DND-41 (cell line): ENCODE measurements at regions not wholly inside any gene's neighbourhood (a gene's known extent, or its start where the extent isn't known, plus 50 kb on each side); places are given as distances from the start of the nearest gene placed in this dataset.

Experiments used
- ATAC-seq: fragments of 200-7000 bp; cut with Tn5 transposase; 3 replicates; pipeline ENCODE4 v1.9.1; 2021; ENCODE audit warnings: low read depth; ENCODE audit not compliant: insufficient read depth
- DNase-seq: peaks from one replicate; pipeline ENCODE4 v3.0.0-alpha.2; 2020
- H2AFZ ChIP-seq: 2 replicates; pipeline ENCODE4 v1.6.0; 2012; ENCODE audit warnings: low read depth, low read length
- H3K27ac ChIP-seq: 2 replicates; pipeline ENCODE4 v1.5.1; 2012; ENCODE audit warnings: low read length, inconsistent platforms
- H3K27me3 ChIP-seq: fragments of 200-600 bp; sonication (generic); 2 replicates; pipeline ENCODE4 v1.6.0; 2012; ENCODE audit warnings: low read length, mild to moderate bottlenecking, inconsistent platforms; ENCODE audit not compliant: insufficient read depth, poor library complexity
- H3K36me3 ChIP-seq: 2 replicates; pipeline ENCODE4 v1.5.1; 2012; ENCODE audit warnings: low read length, inconsistent platforms; ENCODE audit not compliant: insufficient read depth
- H3K4me1 ChIP-seq: 2 replicates; pipeline ENCODE4 v1.5.1; 2012; ENCODE audit warnings: mild to moderate bottlenecking, low read length; ENCODE audit not compliant: insufficient read depth
- H3K4me2 ChIP-seq: 2 replicates; pipeline ENCODE4 v1.6.0; 2012; ENCODE audit warnings: mild to moderate bottlenecking, moderate library complexity, low read length, inconsistent platforms; ENCODE audit not compliant: insufficient read depth
- H3K4me3 ChIP-seq, 2 experiments: fragments of 200-600 bp in 1 of 2; shearing (Covaris generic) in 1 of 2; 2 replicates each; pipeline ENCODE4 v1.5.1; 2012 to 2016; ENCODE audit warnings: inconsistent platforms in 2 of 2, low read length in 2 of 2, mild to moderate bottlenecking in 2 of 2, low read depth in 1 of 2, moderate library complexity in 1 of 2
- H3K79me2 ChIP-seq: 2 replicates; pipeline ENCODE4 v1.6.0; 2012; ENCODE audit warnings: low read length, inconsistent platforms; ENCODE audit not compliant: insufficient read depth
- H3K9ac ChIP-seq: 2 replicates; pipeline ENCODE4 v1.6.0; 2012; ENCODE audit warnings: low read depth, mild to moderate bottlenecking, inconsistent platforms, low read length, moderate library complexity
- H3K9me3 ChIP-seq: 2 replicates; pipeline ENCODE4 v1.5.1; 2012; ENCODE audit warnings: low read length, moderate library complexity, mild to moderate bottlenecking, inconsistent platforms; ENCODE audit not compliant: insufficient read depth, severe bottlenecking
- H4K20me1 ChIP-seq: 2 replicates; pipeline ENCODE4 v1.6.0; 2012; ENCODE audit warnings: low read length; ENCODE audit not compliant: insufficient read depth
- CTCF ChIP-seq: IDR thresholded peaks from 2 replicates; pipeline ENCODE4 v1.5.1; 2012; ENCODE audit warnings: borderline replicate concordance, low read length, moderate library complexity, mild to moderate bottlenecking; ENCODE audit not compliant: poor library complexity, severe bottlenecking; ENCODE audit errors: extremely low read depth
- EZH2 ChIP-seq: IDR thresholded peaks from 3 replicates; pipeline ENCODE4 v1.6.1; 2012; ENCODE audit warnings: borderline replicate concordance, low read depth, mild to moderate bottlenecking, moderate library complexity, low read length, inconsistent platforms; ENCODE audit not compliant: severe bottlenecking

- Histone ChIP-seq H3K4me2 (no peak overlapping the region), H4K20me1 (no peaks in the 10 kb centered on the region), H3K4me3 (no peak overlapping the region), H3K79me2 (no peaks in the 10 kb centered on the region), H3K27me3 (no peaks in the 10 kb centered on the region), H2AFZ (no peak overlapping the region), H3K4me1 (no peaks in the 10 kb centered on the region), H3K36me3 (no peaks in the 10 kb centered on the region), H3K27ac (no peak overlapping the region), H3K9me3 (no peaks in the 10 kb centered on the region), H3K9ac (no peak overlapping the region)
- DNase-seq (no peak), ATAC-seq (no peak)
- TF ChIP-seq CTCF (no peak), EZH2 (no peak)
Measured at GRCh38 chr20:1720845-1721475, 63.4 kb upstream of the SIRPG start.

- Histone ChIP-seq H3K4me2 (no peak overlapping the region), H3K4me3 (no peak overlapping the region), H3K9me3 (no peaks in the 10 kb centered on the region), H2AFZ (no peak overlapping the region), H3K27ac (no peak overlapping the region), H3K9ac (no peak overlapping the region), H4K20me1 (no peaks in the 10 kb centered on the region), H3K27me3 (no peaks in the 10 kb centered on the region), H3K79me2 (no peaks in the 10 kb centered on the region), H3K36me3 (no peaks in the 10 kb centered on the region), H3K4me1 (no peaks in the 10 kb centered on the region)
- TF ChIP-seq CTCF (no peak), EZH2 (no peak)
- DNase-seq (no peak), ATAC-seq (no peak)
Measured at GRCh38 chr20:1720226-1720625, 62.6 kb upstream of the SIRPG start.

GRCh38 chr20:1718604-1719384 lies 61.2 kb upstream of the SIRPG start:
- ATAC-seq = no peak
- H3K79me2 ChIP-seq = no peaks in the 10 kb centered on the region
- DNase-seq = no peak

More at GRCh38 chr20:1718604-1719384, 61.2 kb upstream of the SIRPG start:
- no peaks in the 10 kb centered on the region for H3K36me3 ChIP-seq
- no peaks in the 10 kb centered on the region for H3K27me3 ChIP-seq
- no peaks in the 10 kb centered on the region for H3K4me1 ChIP-seq
- no peaks in the 10 kb centered on the region for H4K20me1 ChIP-seq
- no peak overlapping the region for H3K27ac ChIP-seq
- no peaks in the 10 kb centered on the region for H3K9me3 ChIP-seq
- no peak overlapping the region for H2AFZ ChIP-seq
- H3K4me3 ChIP-seq = no peak overlapping the region
- H3K4me2 ChIP-seq = no peak overlapping the region
- no peak for TF ChIP-seq CTCF
- no peak for TF ChIP-seq EZH2
- H3K9ac ChIP-seq = no peak overlapping the region
